T-cell (primary cell): ENCODE measurements at regions not wholly inside any gene's neighbourhood (a gene's known extent, or its start where the extent isn't known, plus 50 kb on each side); places are given as distances from the start of the nearest gene placed in this dataset.
"Not testable (repeated sequence)": the region's sequence is repeated elsewhere in the genome, so short reads cannot be mapped to it uniquely, and the experiment has no call there.

Source experiments
- ATAC-seq, 4 experiments: fragments of 200-7000 bp in 3 of 4; fragments of 150-1000 bp in 1 of 4; cut with Tn5 transposase; replicated peaks in 1 of 4; 1 replicate in 3 of 4; 2 replicates in 1 of 4; pipeline ENCODE4 v1.10.0; 2021; ENCODE audit warnings: moderate library complexity in 3 of 4, mild to moderate bottlenecking in 2 of 4, moderate number of reproducible peaks in 1 of 4
- CTCF ChIA-PET, 2 donors: fragments of 300-600 bp; sonication (Branson Sonifier 250); formaldehyde crosslinking; loops; one replicate each; lab custom pipeline; 2022; ENCODE audit warnings: antibody characterized with exemption in 2 of 2; lab: Charles Lee
- POLR2A ChIA-PET, 2 donors: fragments of 300-600 bp; sonication (Branson Sonifier 250); formaldehyde crosslinking; loops; one replicate each; lab custom pipeline; 2022; ENCODE audit warnings: antibody characterized with exemption in 2 of 2; lab: Charles Lee
- DNase-seq, 35 experiments: peaks; one replicate each; pipeline versions ENCODE4 v3.0.0 to v3.0.0-alpha.2; 2013 to 2023
- H3K27ac ChIP-seq: one replicate; pipeline ENCODE4 v1.5.1; 2013; ENCODE audit warnings: low read length
- H3K27me3 ChIP-seq, 2 experiments: replicated peaks in 1 of 2; 1 replicate in 1 of 2; 2 replicates in 1 of 2; pipeline versions ENCODE4 v1.6.1 to v1.7.0; 2013; ENCODE audit warnings: low read length in 1 of 2, mixed read lengths in 1 of 2; ENCODE audit not compliant: control insufficient read depth in 2 of 2, insufficient read depth in 2 of 2; ENCODE audit errors: extremely low read depth in 1 of 2
- H3K36me3 ChIP-seq, 2 donors: 1 replicate in 1 of 2; 2 replicates in 1 of 2; pipeline versions ENCODE4 v1.6.1 to v1.7.0; 2013; ENCODE audit warnings: low read length in 1 of 2; ENCODE audit not compliant: control insufficient read depth in 2 of 2, insufficient read depth in 1 of 2; ENCODE audit errors: extremely low read depth in 1 of 2
- H3K4me1 ChIP-seq, 2 experiments: 1 replicate in 1 of 2; 2 replicates in 1 of 2; pipeline versions ENCODE4 v1.6.1 to v1.7.0; 2013; ENCODE audit warnings: low read length in 2 of 2, mixed read lengths in 1 of 2; ENCODE audit not compliant: insufficient read depth in 2 of 2, control insufficient read depth in 1 of 2; ENCODE audit errors: extremely low read depth in 1 of 2
- H3K4me3 ChIP-seq, 2 donors: 1 replicate in 1 of 2; 2 replicates in 1 of 2; pipeline versions ENCODE4 v1.5.1 to v1.7.0; 2013; ENCODE audit warnings: mild to moderate bottlenecking in 2 of 2, low read length in 1 of 2, moderate library complexity in 1 of 2; ENCODE audit not compliant: control insufficient read depth in 1 of 2; ENCODE audit errors: extremely low read depth in 1 of 2
- H3K9me3 ChIP-seq: 2 replicates; pipeline ENCODE4 v1.7.0; 2013
- H3K27ac Mint-ChIP-seq, 2 donors: one replicate each; pipeline ENCODE4 v1.8.0; 2020 to 2021; ENCODE audit warnings: mild to moderate bottlenecking in 2 of 2, mixed read lengths in 2 of 2
- H3K27me3 Mint-ChIP-seq, 2 donors: one replicate each; pipeline ENCODE4 v1.8.0; 2021 to 2022; ENCODE audit warnings: mixed read lengths in 2 of 2
- H3K36me3 Mint-ChIP-seq: one replicate; pipeline ENCODE4 v1.8.0; 2021; ENCODE audit warnings: mixed read lengths
- H3K4me1 Mint-ChIP-seq, 3 donors: one replicate each; pipeline ENCODE4 v1.8.0; 2020 to 2022; ENCODE audit warnings: mixed read lengths in 3 of 3, mild to moderate bottlenecking in 1 of 3
- H3K4me3 Mint-ChIP-seq, 3 donors: one replicate each; pipeline ENCODE4 v1.8.0; 2020 to 2022; ENCODE audit warnings: mild to moderate bottlenecking in 3 of 3, mixed read lengths in 3 of 3, moderate library complexity in 3 of 3
- H3K9me3 Mint-ChIP-seq, 3 donors: one replicate each; pipeline ENCODE4 v1.8.0; 2020 to 2022; ENCODE audit warnings: mixed read lengths in 3 of 3
- WGBS: methylation state at CpG from one replicate; pipeline ENCODE4 v1.1.5; 2013; ENCODE audit warnings: missing lambda C conversion rate; ENCODE audit not compliant: insufficient coverage; 5-methylcytosine and 5-hydroxymethylcytosine counted together

DNA sequence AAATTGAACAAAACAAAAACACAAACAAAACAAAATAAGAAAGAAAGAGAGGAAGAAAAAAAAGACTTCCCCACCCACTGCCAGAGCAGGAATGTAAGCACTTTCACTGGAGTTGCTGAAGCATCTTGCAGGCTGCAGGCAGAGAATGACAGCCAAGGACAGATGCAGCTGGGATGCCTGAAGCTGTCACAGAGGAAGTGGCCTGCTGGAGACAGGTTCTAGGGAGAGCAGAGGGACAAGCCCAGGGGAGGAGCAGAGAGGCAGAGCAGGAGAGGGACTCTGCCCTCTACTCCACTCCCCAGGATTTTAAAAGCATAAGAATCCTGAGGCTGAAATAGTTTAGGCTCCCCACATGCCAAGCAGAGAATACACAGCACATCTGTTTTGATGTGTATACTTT lies 326.2 kb downstream of the TUSC7 start:
- Histone ChIP-seq H3K4me1 (no peaks in the 10 kb centered on the region), H3K27ac (no peak overlapping the region), H3K36me3 (no peaks in the 10 kb centered on the region), H3K27me3 (no peaks in the 10 kb centered on the region), H3K4me3 (no peak overlapping the region), H3K9me3 (no peaks in the 10 kb centered on the region)
- no peak for DNase-seq
- no peaks in the 10 kb centered on the region for H3K36me3 Mint-ChIP-seq
- no peak overlapping the region for H3K4me3 Mint-ChIP-seq
- no peaks in the 10 kb centered on the region for H3K4me1 Mint-ChIP-seq
- H3K27me3 Mint-ChIP-seq = no peaks in the 10 kb centered on the region
- ChIA-PET CTCF (no interaction called here), POLR2A (no interaction called here)
- no peak for ATAC-seq
- no peak overlapping the region for H3K27ac Mint-ChIP-seq
- peaks cover 5 to 7% (median 7%) of the 10 kb centered on the region in 3 donors for H3K9me3 Mint-ChIP-seq

DNA sequence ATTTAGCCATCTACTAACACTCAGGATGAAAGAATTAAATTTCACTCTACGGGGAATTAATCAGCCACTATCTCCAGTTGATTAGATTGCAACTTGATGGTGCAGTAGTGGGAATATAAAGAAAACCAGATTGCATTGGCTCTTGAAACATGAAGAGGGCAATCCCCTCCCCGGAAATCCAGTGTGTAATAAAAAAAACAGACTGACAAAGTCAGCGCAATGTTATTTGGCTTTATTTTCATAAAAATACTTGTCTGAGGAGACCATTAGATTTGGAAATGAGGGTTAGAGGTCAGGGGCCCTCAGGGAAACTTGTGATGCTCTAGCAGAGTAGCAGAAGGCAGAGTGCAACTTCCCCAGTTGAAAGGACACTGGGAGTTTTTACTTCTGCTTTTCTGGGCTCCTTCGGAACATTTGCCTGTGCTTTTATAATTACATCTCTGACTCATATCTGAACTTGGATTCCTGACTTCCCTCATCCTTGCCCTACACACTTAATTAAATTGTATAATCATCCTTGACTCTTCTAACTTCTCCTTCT lies 326.8 kb downstream of the TUSC7 start:
- ChIA-PET CTCF (no interaction called here), POLR2A (no interaction called here)
- DNase-seq (peak in 1 of 35 experiments; percentile 15), ATAC-seq (no peak)
- H3K4me1 ChIP-seq = no peaks in the 10 kb centered on the region
- H3K27me3 ChIP-seq = no peaks in the 10 kb centered on the region
- Mint-ChIP-seq H3K27me3 (no peaks in the 10 kb centered on the region), H3K4me3 (no peak overlapping the region), H3K27ac (no peak overlapping the region), H3K36me3 (no peaks in the 10 kb centered on the region), H3K4me1 (no peaks in the 10 kb centered on the region), H3K9me3 (peaks cover 5 to 7% (median 7%) of the 10 kb centered on the region in 3 donors)
- no peaks in the 10 kb centered on the region for H3K9me3 ChIP-seq
- no peak overlapping the region for H3K27ac ChIP-seq
- WGBS = 50% methylated on average over 2 of the region's 4 CpGs
- H3K36me3 ChIP-seq = no peaks in the 10 kb centered on the region
- no peak overlapping the region for H3K4me3 ChIP-seq

- no peaks in the 10 kb centered on the region for H3K4me1 Mint-ChIP-seq
- Histone ChIP-seq H3K27ac (no peak overlapping the region), H3K4me3 (no peak overlapping the region), H3K9me3 (no peaks in the 10 kb centered on the region), H3K27me3 (no peaks in the 10 kb centered on the region), H3K4me1 (no peaks in the 10 kb centered on the region), H3K36me3 (no peaks in the 10 kb centered on the region)
- H3K27me3 Mint-ChIP-seq = no peaks in the 10 kb centered on the region
- no peaks in the 10 kb centered on the region for H3K36me3 Mint-ChIP-seq
- ChIA-PET POLR2A (no interaction called here), CTCF (no interaction called here)
- H3K4me3 Mint-ChIP-seq = no peak overlapping the region
- no peak for DNase-seq
- H3K27ac Mint-ChIP-seq = no peak overlapping the region
- peaks cover 0 to 6% (median 4%) of the 10 kb centered on the region in 3 donors for H3K9me3 Mint-ChIP-seq
- WGBS = 0% methylated on average over 1 of the region's 1 CpG
- ATAC-seq = no peak
These were observed 335.6 kb downstream of the TUSC7 start for GRCh38 chr3:117045143-117045542.

GRCh38 chr3:117047951-117048705 lies 338.5 kb downstream of the TUSC7 start:
- no peak overlapping the region for H3K27ac Mint-ChIP-seq
- H3K9me3 Mint-ChIP-seq = peaks cover 0 to 6% (median 0%) of the 10 kb centered on the region in 3 donors
- no peaks in the 10 kb centered on the region for H3K36me3 Mint-ChIP-seq
- Histone ChIP-seq H3K27me3 (no peaks in the 10 kb centered on the region), H3K4me1 (no peaks in the 10 kb centered on the region), H3K4me3 (no peak overlapping the region), H3K36me3 (no peaks in the 10 kb centered on the region), H3K27ac (no peak overlapping the region), H3K9me3 (no peaks in the 10 kb centered on the region)
- H3K27me3 Mint-ChIP-seq = no peaks in the 10 kb centered on the region
- ATAC-seq (no peak), DNase-seq (no peak)
- CTCF ChIA-PET = no interaction called here
- no peaks in the 10 kb centered on the region for H3K4me1 Mint-ChIP-seq
- POLR2A ChIA-PET = no interaction called here
- no peak overlapping the region for H3K4me3 Mint-ChIP-seq

DNA sequence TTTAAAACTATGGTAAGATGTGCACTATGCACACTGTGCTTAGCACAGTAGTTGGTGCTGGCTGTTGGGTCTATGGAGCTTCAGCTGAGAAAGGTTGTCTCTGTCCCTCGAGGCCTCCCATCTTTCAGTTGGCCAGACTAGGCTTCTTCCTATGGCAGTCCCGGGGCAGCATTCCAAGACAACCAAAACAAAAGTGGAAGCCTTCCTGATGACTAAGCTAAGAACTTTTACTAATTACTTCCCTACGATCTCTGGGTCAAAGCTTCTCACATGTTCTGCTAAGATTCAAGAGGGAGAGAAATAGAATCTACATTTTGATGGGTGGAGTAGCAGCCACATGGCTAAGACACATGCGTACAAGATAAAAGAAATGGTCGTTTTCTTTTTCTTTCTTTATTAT lies 342.8 kb downstream of the TUSC7 start:
- ChIA-PET POLR2A (no interaction called here), CTCF (no interaction called here)
- no peaks in the 10 kb centered on the region for H3K9me3 Mint-ChIP-seq
- no peak overlapping the region for H3K27ac Mint-ChIP-seq
- no peak for ATAC-seq
- Histone ChIP-seq H3K27me3 (no peaks in the 10 kb centered on the region), H3K4me3 (no peak overlapping the region), H3K4me1 (no peaks in the 10 kb centered on the region), H3K27ac (no peak overlapping the region), H3K36me3 (no peaks in the 10 kb centered on the region), H3K9me3 (no peaks in the 10 kb centered on the region)
- 80% methylated on average over 1 of the region's 5 CpGs for WGBS
- H3K36me3 Mint-ChIP-seq = no peaks in the 10 kb centered on the region
- no peak overlapping the region for H3K4me3 Mint-ChIP-seq
- H3K4me1 Mint-ChIP-seq = no peaks in the 10 kb centered on the region
- H3K27me3 Mint-ChIP-seq = no peaks in the 10 kb centered on the region
- DNase-seq = no peak

DNA sequence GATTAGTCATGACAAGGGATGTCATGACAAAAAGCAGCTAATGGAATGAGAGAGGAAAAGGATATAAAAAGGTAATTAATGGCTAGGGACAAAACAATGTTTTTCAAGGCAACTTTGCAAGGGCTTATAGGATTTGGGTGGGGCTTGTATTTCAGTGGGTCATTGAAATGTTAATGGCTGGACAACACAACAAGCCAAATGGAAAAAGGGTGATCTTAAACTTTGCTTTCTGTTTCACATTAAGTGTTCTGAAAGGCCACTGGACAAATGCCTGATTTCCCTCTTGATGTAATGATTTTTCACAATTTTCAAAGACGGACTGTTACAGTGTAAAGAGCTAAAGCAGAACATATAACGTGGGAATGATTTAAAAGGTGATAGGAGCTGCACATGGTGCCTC lies 345.0 kb downstream of the TUSC7 start:
- no peaks in the 10 kb centered on the region for H3K36me3 Mint-ChIP-seq
- H3K36me3 ChIP-seq = no peaks in the 10 kb centered on the region
- no peak overlapping the region for H3K27ac ChIP-seq
- ATAC-seq (no peak), DNase-seq (no peak)
- no peaks in the 10 kb centered on the region for H3K4me1 Mint-ChIP-seq
- no peak overlapping the region for H3K4me3 Mint-ChIP-seq
- no peaks in the 10 kb centered on the region for H3K4me1 ChIP-seq
- WGBS = no CpG with 5 or more reads among the region's 2 CpGs
- no peaks in the 10 kb centered on the region for H3K9me3 ChIP-seq
- no peak overlapping the region for H3K27ac Mint-ChIP-seq
- ChIA-PET CTCF (no interaction called here), POLR2A (no interaction called here)
- no peaks in the 10 kb centered on the region for H3K27me3 ChIP-seq
- no peaks in the 10 kb centered on the region for H3K27me3 Mint-ChIP-seq
- H3K4me3 ChIP-seq = no peak overlapping the region
- no peaks in the 10 kb centered on the region for H3K9me3 Mint-ChIP-seq

DNA sequence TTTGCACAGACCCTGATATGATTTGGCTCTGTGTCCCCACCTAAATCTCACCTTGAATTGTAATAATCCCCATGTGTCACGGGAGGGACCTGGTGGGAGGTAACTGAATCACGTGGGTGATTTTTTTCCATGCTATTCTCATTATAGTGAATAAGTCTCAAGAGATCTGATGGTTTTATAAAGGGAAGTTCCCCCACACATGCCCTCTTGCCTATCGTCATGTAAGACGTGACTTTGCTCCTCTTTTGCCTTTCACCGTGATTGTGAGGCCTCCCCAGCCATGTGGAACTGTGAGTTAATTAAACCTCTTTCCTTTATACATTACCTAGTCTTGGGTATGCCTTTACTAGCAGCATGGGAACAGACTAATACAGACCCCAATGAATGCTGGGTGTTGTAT lies 347.4 kb downstream of the TUSC7 start:
- H3K27ac Mint-ChIP-seq, ATAC-seq, H3K27ac ChIP-seq, H3K4me1 Mint-ChIP-seq, H3K9me3 Mint-ChIP-seq, H3K4me3 ChIP-seq, H3K4me3 Mint-ChIP-seq, H3K36me3 ChIP-seq, H3K27me3 Mint-ChIP-seq, H3K9me3 ChIP-seq, DNase-seq, H3K27me3 ChIP-seq, POLR2A ChIA-PET, CTCF ChIA-PET, H3K4me1 ChIP-seq, H3K36me3 Mint-ChIP-seq: not testable (repeated sequence)
- WGBS = no CpG with 5 or more reads among the region's 5 CpGs
